CD4-positive, alpha-beta T cell treated with Interleukin-1 beta for 1 hour (primary cell): ENCODE measurements at regions not wholly inside any gene's neighbourhood (a gene's known extent, or its start where the extent isn't known, plus 50 kb on each side); places are given as distances from the start of the nearest gene placed in this dataset.

Source experiments
- DNase-seq, 2 donors: peaks; one replicate each; pipeline ENCODE4 v3.0.0-alpha.2; 2020 to 2022

DNA sequence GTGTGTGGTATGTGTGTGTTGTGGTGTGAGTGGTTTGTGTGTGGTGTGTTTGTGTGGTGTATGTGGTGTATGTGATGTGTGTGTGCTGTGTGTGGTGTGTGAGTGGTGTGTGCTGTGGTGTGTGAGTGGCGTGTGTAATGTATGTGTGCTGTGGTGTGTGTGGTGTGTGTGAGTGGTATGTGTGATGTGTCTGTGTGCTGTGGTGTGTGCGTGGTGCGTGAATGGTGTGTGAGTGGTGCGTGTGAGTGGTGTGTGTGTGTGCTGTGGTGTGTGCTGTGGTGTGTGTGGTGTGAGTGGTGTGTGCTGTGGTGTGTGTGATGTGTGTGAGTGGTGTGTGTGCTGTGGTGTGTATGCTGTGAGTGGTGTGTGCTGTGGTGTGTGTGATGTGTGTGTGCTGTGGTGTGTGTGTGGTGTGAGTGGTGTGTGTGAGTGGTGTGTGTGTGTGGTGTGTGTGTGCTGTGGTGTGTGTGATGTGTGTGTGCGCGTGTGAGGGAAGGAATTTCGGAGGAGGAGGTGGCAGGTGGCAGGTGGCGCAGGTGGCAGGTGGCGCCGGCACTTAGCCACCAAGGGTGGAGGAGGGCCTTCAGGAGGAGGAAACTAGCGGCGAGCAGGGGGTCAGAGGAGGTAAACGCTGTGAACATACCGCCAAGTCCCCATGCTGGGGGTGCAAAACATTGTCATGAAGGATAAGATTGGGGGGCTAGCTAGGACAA is 191.8 kb downstream of the MELK start:
- DNase-seq = no peak

DNA sequence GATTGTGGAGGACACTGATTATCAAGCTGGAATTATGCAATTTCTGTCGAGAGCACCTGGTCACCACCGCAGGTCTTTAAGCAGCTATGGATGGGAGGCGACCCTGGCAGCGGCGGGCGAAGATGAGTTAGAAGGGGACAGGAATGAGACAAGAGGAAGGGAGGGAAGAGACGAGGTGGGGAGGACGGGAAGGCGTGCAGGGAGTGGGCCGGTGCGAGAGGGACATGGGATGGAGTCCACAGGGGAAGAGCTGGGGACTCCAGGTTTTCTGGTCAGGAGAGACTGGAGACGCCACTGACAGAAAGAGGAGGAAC is 192.3 kb downstream of the MELK start:
- DNase-seq = no peak

DNA sequence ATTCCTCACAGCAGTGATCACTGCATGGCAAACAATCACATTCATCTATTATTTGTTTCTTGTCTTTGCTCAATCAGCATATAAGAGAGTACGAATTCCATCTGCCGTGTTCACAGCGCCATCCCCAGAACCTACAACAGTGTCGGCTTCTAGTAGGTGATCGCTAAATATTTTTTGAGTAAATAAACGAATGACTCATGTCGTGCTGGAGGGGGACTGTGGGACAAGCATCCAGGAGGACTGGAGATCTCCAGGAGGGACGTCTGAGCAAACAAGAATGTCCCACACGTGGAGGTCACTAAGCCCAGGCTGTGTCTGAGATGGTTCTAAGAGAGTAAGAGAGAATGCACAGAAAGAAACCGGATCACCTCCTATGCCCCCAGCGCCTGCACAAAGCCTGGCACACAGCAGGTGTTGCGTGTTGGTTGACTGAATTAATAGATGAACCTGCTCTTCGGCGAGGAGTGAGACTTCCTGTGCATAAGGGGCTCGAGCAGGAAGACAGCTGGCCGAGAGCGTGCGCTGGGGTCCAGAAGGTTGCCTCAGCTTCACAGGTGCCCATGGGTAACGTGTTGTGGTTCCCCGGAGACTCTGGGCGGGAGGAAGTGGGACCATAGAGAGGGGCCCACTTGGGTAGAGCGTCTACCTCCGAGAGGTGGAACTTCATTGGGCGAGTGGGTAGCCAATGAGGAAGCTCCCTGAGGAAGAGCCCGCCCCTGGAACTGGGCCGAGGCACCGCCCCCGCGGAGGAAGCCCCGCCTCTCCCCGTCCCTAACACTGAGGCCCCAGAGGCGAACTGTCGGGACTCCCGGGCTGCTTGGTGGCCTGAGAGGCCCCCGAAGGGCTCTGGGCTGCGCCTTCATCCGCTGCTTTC is 193.0 kb downstream of the MELK start:
- DNase-seq = peak; percentile 95

DNA sequence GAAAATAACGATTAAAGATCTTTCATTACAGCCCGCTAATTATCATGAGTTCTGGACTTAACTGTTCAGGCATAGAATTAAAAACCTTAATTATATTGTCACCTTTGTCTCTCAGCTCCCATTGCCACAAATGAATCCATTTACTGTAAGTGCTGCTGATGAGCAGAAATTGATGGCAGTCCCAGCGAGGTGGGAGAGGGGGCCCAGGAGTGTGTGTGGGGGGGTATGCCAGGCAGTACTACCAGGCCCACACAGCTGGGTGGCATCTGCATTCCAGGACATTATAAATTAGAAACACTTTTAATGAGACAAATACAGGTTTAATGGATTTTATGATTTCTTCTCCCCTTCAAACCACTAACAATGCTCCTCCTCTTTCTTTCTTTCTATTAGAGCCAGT is 196.0 kb downstream of the MELK start:
- DNase-seq = no peak

DNA sequence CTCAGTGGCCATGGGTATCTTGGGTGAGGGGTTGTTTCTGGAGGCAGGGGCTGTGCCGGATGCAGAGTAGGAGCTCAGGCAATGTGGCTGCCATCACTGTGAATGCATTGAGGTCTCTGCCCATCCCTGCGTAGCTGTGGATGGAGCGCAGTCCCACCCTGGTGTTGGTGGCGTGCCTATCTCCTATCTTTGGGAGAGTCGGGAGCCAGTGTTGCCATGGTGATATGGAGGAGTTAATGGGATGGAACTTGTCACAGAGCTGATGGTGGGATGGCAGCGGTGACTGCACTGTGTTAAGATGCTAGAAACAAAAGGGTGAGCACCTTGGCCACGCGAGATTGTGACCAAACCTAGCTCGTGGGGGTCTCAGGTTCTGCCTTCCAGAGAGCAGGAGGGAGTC is 197.3 kb downstream of the MELK start:
- no peak for DNase-seq

DNA sequence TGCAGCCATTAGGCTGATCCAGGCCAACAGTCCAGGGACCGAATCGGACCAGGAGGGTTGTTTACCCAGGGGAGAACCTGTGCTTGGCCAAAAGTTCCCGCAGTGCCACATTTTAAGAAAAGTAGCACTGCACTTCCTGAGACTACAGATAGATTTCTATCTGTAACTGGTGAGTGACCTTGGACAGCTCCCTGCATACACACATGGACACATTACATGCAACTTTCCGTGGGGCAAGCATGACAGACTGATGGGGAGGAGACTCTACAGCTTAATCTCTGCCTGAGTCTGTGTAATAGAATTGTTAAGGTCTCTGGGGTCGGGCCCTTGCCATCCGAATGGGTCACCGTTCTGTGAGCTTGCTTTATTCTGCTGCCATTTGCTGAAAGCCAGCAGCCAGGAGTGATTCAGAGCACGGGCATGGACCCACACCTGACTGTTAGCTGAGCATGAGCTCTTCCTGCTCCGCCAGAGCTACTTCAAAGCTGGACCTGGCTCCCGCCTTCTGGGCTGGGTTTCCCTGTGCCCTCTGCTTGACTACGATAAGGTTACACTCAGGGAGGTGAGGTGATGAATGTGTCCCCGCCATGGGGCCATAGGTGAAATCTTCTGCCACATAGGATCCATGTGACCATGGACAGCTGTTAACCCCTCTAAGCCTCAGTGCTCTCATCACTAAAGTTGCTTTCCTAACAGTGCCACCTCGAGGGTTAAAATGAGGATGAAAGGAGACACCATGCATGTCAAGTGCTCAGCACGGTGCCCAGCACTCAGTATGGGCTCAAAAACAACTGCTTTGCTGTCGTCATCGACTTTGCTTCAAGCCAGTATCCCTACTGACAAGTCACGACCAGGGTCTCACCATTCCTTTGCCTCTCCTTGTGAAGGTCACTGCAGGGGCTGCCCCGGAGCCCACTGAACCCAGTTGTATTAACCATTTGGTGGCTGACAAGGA is 200.0 kb downstream of the MELK start:
- DNase-seq = no peak

DNA sequence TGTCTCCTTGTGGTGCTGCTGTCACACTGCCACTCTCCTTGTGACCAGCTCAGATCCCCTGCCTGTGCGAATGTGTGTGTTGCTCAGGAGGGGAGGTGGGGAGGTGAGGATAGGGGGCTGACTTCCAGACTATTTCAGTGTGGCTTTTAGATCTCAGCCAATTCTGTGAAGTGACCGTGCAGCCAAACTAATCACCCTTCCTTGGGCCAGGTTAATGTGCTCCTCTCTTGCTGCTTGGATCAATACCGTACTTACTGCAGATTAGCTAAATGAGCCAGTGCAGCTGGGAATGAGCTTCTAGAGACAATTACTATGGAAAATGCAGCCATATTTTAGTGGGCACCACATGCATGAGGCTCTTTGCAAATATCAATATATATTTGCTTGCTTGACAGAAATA is 206.0 kb downstream of the MELK start:
- DNase-seq = no peak

DNA sequence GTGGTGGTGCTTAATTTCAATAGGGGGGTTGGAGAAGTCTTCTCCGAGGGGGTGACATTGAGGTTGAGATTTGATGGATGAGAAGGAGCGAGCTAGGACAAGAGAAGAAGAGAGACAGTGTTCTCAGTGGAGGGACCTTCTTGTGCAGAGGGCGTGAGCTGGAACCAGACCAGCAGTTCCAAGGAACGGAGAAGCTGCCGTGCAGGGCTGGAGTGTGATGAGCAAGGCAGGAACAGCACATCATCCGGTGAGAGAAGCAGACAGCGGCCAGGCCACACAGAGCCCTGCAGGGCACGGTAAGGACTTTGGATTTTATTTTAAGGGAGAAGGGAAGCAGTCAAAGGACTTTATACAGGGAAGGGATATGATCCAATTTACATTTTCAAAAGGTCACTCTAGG is 206.9 kb downstream of the MELK start:
- DNase-seq = no peak

DNA sequence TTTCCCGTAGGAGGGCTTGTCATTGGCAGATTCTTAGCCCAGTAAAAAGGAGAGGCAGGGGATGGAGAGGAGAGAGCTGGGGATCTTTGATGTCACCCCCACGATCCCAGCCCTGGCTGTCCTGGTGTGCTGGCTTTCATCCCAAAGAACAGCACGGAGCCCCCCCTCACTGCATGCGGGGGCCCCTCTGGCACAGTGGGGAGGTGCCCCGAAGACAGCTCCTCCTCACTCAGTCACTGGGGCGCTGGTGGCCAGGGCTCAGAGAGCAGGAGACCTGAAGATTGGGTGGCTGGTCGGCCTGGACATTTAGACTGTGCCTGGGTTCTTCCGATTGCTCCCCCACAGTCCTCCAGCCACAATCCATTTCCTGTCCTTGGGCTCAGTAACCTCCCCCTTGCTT is 207.5 kb downstream of the MELK start:
- no peak for DNase-seq

DNA sequence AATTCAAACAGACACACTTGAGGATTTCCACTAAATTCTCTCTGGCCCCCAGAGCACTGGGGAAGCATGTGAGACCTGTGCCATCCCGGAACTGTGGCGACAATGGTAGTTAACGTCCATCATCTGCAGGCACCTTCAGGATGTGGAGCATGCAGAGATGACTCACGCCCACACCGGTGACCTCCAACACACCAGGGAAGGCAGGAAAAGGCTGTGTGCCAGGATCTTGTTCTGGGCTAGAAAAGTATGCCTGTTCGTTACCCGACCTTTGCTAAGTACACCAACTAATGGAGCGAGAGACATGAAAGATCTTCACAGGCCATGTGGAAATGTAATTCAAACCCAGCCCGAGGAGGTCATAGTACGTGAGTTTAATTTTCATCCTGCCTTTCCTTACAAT is 208.8 kb downstream of the MELK start:
- DNase-seq = no peak
